Lower lobe of right lung (tissue), 2 donors: ENCODE measurements at regions not wholly inside any gene's neighbourhood (a gene's known extent, or its start where the extent isn't known, plus 50 kb on each side); places are given as distances from the start of the nearest gene placed in this dataset.

Experiments used
- ATAC-seq, 2 donors: fragments of 200-7000 bp; cut with Tn5 transposase; one replicate each; pipeline ENCODE4 v1.9.1; 2020 to 2022; ENCODE audit warnings: mild to moderate bottlenecking in 2 of 2, moderate library complexity in 2 of 2
- DNase-seq: peaks from one replicate; pipeline ENCODE4 v3.0.0-alpha.2; 2020
- H3K27ac ChIP-seq: fragments of 200-600 bp; one replicate; pipeline ENCODE4 v1.8.0; 2022
- H3K27me3 ChIP-seq: fragments of 200-600 bp; one replicate; pipeline ENCODE4 v1.8.0; 2022; ENCODE audit warnings: low read depth
- H3K36me3 ChIP-seq: fragments of 200-600 bp; one replicate; pipeline ENCODE4 v1.8.0; 2022; ENCODE audit warnings: mild to moderate bottlenecking
- H3K4me1 ChIP-seq: fragments of 200-600 bp; one replicate; pipeline ENCODE4 v1.8.0; 2022
- H3K4me3 ChIP-seq: fragments of 200-600 bp; one replicate; pipeline ENCODE4 v1.8.0; 2022; ENCODE audit warnings: mild to moderate bottlenecking
- H3K9me3 ChIP-seq: fragments of 200-600 bp; one replicate; pipeline ENCODE4 v1.8.0; 2022
- intact Hi-C: fragments of 100-400 bp; cut with DNase I; formaldehyde crosslinking; loops from one replicate; pipeline ENCODE4 v1.11.0; 2022
- TF ChIP-seq, protein P1 (sequence below): fragments of 200-600 bp; IDR thresholded peaks from one replicate; pipeline ENCODE4 v1.8.0; 2022; ENCODE audit warnings: antibody characterized with exemption, mild to moderate bottlenecking
- donor health status: DM: no; HTN: yes; CAD: no; lungs with severe emphysema.

GRCh38 chr11:116249561-116249960 is 523.2 kb downstream of the BUD13 start:
- intact Hi-C loops = no loop called here
- no peak overlapping the region for H3K4me3 ChIP-seq
- H3K4me1 ChIP-seq = no peaks in the 10 kb centered on the region
- H3K27ac ChIP-seq = no peak overlapping the region
- DNase-seq (no peak), ATAC-seq (no peak)
- TF ChIP-seq, protein P1, sequence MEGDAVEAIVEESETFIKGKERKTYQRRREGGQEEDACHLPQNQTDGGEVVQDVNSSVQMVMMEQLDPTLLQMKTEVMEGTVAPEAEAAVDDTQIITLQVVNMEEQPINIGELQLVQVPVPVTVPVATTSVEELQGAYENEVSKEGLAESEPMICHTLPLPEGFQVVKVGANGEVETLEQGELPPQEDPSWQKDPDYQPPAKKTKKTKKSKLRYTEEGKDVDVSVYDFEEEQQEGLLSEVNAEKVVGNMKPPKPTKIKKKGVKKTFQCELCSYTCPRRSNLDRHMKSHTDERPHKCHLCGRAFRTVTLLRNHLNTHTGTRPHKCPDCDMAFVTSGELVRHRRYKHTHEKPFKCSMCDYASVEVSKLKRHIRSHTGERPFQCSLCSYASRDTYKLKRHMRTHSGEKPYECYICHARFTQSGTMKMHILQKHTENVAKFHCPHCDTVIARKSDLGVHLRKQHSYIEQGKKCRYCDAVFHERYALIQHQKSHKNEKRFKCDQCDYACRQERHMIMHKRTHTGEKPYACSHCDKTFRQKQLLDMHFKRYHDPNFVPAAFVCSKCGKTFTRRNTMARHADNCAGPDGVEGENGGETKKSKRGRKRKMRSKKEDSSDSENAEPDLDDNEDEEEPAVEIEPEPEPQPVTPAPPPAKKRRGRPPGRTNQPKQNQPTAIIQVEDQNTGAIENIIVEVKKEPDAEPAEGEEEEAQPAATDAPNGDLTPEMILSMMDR = no peak
- no peaks in the 10 kb centered on the region for H3K36me3 ChIP-seq
- no peaks in the 10 kb centered on the region for H3K27me3 ChIP-seq
- no peaks in the 10 kb centered on the region for H3K9me3 ChIP-seq

GRCh38 chr11:116244889-116245288 is 527.9 kb downstream of the BUD13 start:
- Histone ChIP-seq H3K4me3 (no peak overlapping the region), H3K4me1 (no peaks in the 10 kb centered on the region), H3K9me3 (no peaks in the 10 kb centered on the region), H3K36me3 (no peaks in the 10 kb centered on the region), H3K27ac (no peak overlapping the region), H3K27me3 (no peaks in the 10 kb centered on the region)
- DNase-seq (no peak), ATAC-seq (no peak)
- TF ChIP-seq, protein P1 = no peak
- intact Hi-C loops = no loop called here

DNA sequence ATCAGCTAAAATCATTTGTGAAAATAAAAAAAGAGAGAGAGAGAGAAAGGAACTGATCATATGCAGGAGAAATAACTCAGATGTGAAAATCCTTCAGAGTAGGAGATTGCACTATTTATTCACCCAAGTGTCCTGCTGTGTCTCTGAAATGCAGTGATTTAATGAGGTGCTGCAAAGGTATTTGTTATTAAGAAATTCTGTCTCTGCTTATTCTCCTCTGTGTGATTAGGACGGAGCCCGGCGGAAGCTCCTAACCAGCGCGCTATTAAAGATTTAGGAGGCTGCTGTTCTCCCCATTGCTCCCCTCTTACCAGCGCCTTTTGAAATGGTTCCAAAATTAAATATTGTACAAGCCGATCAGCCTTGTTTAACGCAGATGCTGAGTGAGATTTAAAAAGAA is 528.3 kb downstream of the BUD13 start:
- no peak for ATAC-seq
- Histone ChIP-seq H3K27me3 (no peaks in the 10 kb centered on the region), H3K9me3 (no peaks in the 10 kb centered on the region), H3K4me1 (no peaks in the 10 kb centered on the region), H3K36me3 (no peaks in the 10 kb centered on the region), H3K27ac (no peak overlapping the region), H3K4me3 (no peak overlapping the region)
- intact Hi-C loops = no loop called here
- DNase-seq = no peak
- TF ChIP-seq, protein P1 = no peak

DNA sequence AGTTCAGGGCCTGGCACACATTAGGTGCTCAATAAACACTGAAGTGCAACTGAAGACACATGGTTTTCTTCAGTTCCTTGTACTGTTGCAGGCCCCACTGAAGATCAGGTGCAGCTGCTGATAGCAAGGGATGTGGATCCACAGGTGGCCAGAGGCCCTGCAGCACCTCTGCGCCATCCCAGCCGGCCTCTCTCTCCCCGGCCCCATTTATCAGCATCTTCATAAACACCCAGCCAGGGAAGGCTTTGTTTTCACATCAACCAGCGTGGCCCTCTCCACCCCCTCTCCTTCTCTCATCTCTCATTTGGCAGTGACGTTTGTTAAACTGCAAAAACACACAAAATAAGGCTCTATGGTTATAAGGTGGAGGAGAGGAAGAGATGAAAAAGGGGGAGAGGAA is 528.8 kb downstream of the BUD13 start:
- Histone ChIP-seq H3K27ac (no peak overlapping the region), H3K4me1 (no peaks in the 10 kb centered on the region), H3K9me3 (no peaks in the 10 kb centered on the region), H3K36me3 (no peaks in the 10 kb centered on the region), H3K4me3 (no peak overlapping the region), H3K27me3 (no peaks in the 10 kb centered on the region)
- TF ChIP-seq, protein P1 = no peak
- intact Hi-C loops = no loop called here
- ATAC-seq = no peak
- no peak for DNase-seq

- H3K4me1 ChIP-seq = no peaks in the 10 kb centered on the region
- no peaks in the 10 kb centered on the region for H3K9me3 ChIP-seq
- H3K27ac ChIP-seq = no peak overlapping the region
- H3K27me3 ChIP-seq = no peaks in the 10 kb centered on the region
- no peaks in the 10 kb centered on the region for H3K36me3 ChIP-seq
- DNase-seq (no peak), ATAC-seq (no peak)
- intact Hi-C loops = no loop called here
- TF ChIP-seq, protein P1 = no peak
- no peak overlapping the region for H3K4me3 ChIP-seq
Measured at GRCh38 chr11:116242006-116242405, 530.8 kb downstream of the BUD13 start.

GRCh38 chr11:116240710-116241109 is 532.1 kb downstream of the BUD13 start:
- no peak for DNase-seq
- no peaks in the 10 kb centered on the region for H3K9me3 ChIP-seq
- TF ChIP-seq, protein P1 = no peak
- no peaks in the 10 kb centered on the region for H3K4me1 ChIP-seq
- intact Hi-C loops = no loop called here
- H3K36me3 ChIP-seq = no peaks in the 10 kb centered on the region
- no peak for ATAC-seq
- no peak overlapping the region for H3K4me3 ChIP-seq
- H3K27ac ChIP-seq = no peak overlapping the region
- H3K27me3 ChIP-seq = no peaks in the 10 kb centered on the region
